Chondrocyte (in vitro differentiated cells): ENCODE measurements at regions not wholly inside any gene's neighbourhood (a gene's known extent, or its start where the extent isn't known, plus 50 kb on each side); places are given as distances from the start of the nearest gene placed in this dataset.

Experiments used
- DNase-seq: peaks from one replicate; pipeline ENCODE4 v3.0.0; 2021; ENCODE audit warnings: mixed read lengths, low spot score
- H3K27ac Mint-ChIP-seq: one replicate; pipeline ENCODE4 v1.8.0; 2021; ENCODE audit warnings: mild to moderate bottlenecking, moderate library complexity, mixed read lengths; ENCODE audit not compliant: unreplicated experiment
- H3K27me3 Mint-ChIP-seq: 2 replicates; pipeline ENCODE4 v1.8.0; 2021; ENCODE audit warnings: low read depth, mixed read lengths
- H3K36me3 Mint-ChIP-seq: 2 replicates; pipeline ENCODE4 v1.8.0; 2021; ENCODE audit warnings: low read depth, mixed read lengths
- H3K4me1 Mint-ChIP-seq: 2 replicates; pipeline ENCODE4 v1.8.0; 2021; ENCODE audit warnings: low read depth, mild to moderate bottlenecking, mixed read lengths
- H3K4me3 Mint-ChIP-seq: one replicate; pipeline ENCODE4 v1.8.0; 2021; ENCODE audit warnings: mild to moderate bottlenecking, moderate library complexity, mixed read lengths; ENCODE audit not compliant: unreplicated experiment
- H3K9me3 Mint-ChIP-seq: 2 replicates; pipeline ENCODE4 v1.8.0; 2021; ENCODE audit warnings: low read depth, mixed read lengths
- TF ChIP-seq, protein P1 (sequence below): fragments of 200-600 bp; sonication (generic); IDR thresholded peaks from 2 replicates; pipeline ENCODE4 v1.5.0; 2021; ENCODE audit warnings: antibody characterized with exemption, mild to moderate bottlenecking, moderate library complexity

DNA sequence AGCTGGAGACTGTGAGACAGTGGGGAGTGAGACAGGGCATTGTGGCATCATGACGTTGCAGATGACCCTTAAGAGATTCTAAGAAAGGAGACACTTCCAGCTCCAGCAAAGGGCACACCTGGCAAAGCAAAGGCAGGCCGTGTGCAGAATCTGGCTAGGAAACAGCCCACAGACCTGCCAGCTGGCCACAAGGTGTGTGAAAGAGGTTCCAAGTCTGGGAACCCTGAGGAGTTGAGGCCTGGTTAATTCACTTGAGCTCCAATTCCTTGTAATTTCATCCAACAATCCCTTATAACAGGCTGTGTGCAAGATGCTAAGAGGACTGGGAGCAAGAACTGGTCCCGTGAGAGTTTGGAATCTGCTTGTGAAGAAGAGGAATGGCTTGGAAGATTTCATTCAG is 72.8 kb upstream of the FAM9A start:
- no peak for DNase-seq
- no peaks in the 10 kb centered on the region for H3K4me1 Mint-ChIP-seq
- H3K4me3 Mint-ChIP-seq: no peak overlapping the region
- no peaks in the 10 kb centered on the region for H3K36me3 Mint-ChIP-seq
- TF ChIP-seq, protein P1, sequence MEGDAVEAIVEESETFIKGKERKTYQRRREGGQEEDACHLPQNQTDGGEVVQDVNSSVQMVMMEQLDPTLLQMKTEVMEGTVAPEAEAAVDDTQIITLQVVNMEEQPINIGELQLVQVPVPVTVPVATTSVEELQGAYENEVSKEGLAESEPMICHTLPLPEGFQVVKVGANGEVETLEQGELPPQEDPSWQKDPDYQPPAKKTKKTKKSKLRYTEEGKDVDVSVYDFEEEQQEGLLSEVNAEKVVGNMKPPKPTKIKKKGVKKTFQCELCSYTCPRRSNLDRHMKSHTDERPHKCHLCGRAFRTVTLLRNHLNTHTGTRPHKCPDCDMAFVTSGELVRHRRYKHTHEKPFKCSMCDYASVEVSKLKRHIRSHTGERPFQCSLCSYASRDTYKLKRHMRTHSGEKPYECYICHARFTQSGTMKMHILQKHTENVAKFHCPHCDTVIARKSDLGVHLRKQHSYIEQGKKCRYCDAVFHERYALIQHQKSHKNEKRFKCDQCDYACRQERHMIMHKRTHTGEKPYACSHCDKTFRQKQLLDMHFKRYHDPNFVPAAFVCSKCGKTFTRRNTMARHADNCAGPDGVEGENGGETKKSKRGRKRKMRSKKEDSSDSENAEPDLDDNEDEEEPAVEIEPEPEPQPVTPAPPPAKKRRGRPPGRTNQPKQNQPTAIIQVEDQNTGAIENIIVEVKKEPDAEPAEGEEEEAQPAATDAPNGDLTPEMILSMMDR: no peak
- H3K27me3 Mint-ChIP-seq: no peaks in the 10 kb centered on the region
- H3K27ac Mint-ChIP-seq: no peak overlapping the region
- peaks cover 8% of the 10 kb centered on the region for H3K9me3 Mint-ChIP-seq

DNA sequence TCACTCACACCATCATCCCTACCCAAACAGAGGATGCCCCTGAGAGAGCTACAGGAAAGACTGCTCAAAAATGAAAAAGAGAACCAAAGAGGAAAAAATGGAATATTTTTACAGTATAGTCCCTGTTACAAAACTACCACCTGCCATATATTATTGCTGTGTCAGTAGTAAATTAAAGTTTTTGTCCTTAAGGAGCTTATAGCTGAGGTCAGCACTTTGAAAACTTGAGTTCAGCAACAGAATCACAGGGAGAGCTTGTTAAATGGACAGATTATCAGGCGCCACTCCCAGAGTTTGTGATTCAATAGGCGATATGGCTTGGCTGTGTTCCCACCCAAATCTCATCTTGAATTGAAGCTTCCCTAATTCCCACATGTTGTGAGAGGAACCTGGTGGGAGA is 71.9 kb upstream of the FAM9A start:
- no peak overlapping the region for H3K4me3 Mint-ChIP-seq
- no peaks in the 10 kb centered on the region for H3K27me3 Mint-ChIP-seq
- TF ChIP-seq, protein P1: no peak
- DNase-seq: no peak
- no peaks in the 10 kb centered on the region for H3K36me3 Mint-ChIP-seq
- H3K4me1 Mint-ChIP-seq: no peaks in the 10 kb centered on the region
- H3K27ac Mint-ChIP-seq: no peak overlapping the region
- H3K9me3 Mint-ChIP-seq: peaks cover 8% of the 10 kb centered on the region

DNA sequence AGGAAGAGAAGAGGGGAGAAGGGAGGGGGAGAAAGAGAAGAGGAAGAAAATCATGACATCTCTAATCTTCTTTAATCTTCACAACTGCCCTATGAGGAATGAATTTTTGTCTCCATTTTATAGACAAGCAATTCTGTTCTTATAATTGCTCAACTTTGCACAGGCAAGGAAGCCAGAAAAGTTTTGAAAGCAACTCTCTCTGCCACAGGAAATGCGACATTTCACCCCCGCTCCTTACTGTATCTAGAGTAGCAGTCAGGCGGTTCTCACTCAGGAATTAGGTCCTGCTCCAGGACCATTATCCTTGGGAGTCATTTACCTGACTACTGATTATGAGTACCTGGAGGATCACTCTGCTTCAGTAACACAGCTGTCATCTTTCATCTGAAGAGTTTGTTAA is 69.2 kb upstream of the FAM9A start:
- H3K9me3 Mint-ChIP-seq: peaks cover 7% of the 10 kb centered on the region
- no peaks in the 10 kb centered on the region for H3K4me1 Mint-ChIP-seq
- TF ChIP-seq, protein P1: no peak
- no peaks in the 10 kb centered on the region for H3K27me3 Mint-ChIP-seq
- H3K36me3 Mint-ChIP-seq: no peaks in the 10 kb centered on the region
- no peak for DNase-seq
- no peak overlapping the region for H3K4me3 Mint-ChIP-seq
- H3K27ac Mint-ChIP-seq: no peak overlapping the region

DNA sequence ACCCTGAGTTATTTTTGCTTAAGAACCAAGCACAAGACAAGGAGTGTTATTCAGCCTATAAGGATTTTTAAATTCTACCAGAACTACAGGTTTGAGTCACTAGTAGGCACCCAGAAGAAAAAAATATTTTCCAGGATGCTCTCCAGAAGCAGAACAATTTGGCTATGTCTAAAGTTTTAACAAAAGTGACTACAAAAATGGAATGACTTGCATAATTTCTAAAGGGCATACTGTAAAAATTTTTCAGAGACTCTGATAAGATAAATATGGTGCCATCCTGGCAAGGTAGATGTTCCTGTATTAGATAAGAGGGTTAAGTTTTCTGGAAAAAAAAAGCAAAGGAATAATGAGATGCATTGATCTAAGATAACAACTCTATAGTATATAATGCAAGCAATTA is 68.6 kb upstream of the FAM9A start:
- H3K27me3 Mint-ChIP-seq: no peaks in the 10 kb centered on the region
- no peak overlapping the region for H3K27ac Mint-ChIP-seq
- H3K9me3 Mint-ChIP-seq: peaks cover 3% of the 10 kb centered on the region
- no peak for DNase-seq
- H3K4me3 Mint-ChIP-seq: no peak overlapping the region
- TF ChIP-seq, protein P1: no peak
- no peaks in the 10 kb centered on the region for H3K4me1 Mint-ChIP-seq
- H3K36me3 Mint-ChIP-seq: no peaks in the 10 kb centered on the region

DNA sequence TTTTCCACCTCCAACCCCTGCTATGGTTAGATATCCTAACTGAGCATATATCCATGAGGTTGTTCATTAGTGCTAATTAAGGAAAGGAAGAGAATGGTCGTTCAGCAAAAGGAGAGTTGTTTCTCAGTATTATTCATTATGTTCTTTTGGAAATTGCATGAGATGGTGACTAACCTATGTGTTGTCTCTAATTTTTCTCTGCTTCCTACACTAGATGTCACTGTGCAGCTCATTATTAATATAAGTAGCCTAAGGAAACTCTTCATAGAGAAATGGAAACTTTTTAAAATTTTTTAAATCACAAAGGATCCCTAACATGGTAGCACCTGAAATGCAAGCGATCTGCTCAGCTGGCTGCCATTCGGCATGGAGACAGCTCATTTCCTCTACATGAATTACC is 67.7 kb upstream of the FAM9A start:
- Mint-ChIP-seq H3K27me3 (no peaks in the 10 kb centered on the region), H3K4me3 (no peak overlapping the region), H3K27ac (no peak overlapping the region), H3K9me3 (no peaks in the 10 kb centered on the region), H3K4me1 (no peaks in the 10 kb centered on the region), H3K36me3 (no peaks in the 10 kb centered on the region)
- DNase-seq: no peak
- TF ChIP-seq, protein P1: peak; percentile 76
